ENCODE measurements at regions not wholly inside any gene's neighbourhood (a gene's known extent, or its start where the extent isn't known, plus 50 kb on each side); places are given as distances from the start of the nearest gene placed in this dataset.

DNA sequence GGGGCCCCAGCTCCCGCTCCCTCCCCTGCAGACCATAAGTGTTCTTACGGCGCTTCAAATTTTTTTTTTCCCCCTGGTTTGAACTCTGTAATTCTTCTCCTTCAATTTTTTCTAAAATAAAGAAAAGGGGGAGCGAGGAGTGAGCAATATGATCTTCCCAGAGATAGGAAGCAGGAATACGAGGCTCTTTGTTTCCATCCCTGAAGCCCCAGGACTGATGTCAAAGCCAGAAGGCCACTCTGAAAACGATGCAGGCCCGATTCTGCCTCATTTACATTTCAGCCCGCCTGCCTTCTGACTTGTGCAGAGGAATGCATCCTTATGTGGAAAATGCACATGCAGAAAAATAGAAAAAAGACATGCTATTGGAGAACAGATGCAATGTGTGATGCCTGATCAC lies 401.5 kb upstream of the MKI67 start:
- DNase-seq (ENCODE audit: low read depth, low spot score): no peak

- no peak for DNase-seq (ENCODE audit: low read depth, low spot score)
Measured at GRCh38 chr10:128528167-128528566, 401.9 kb upstream of the MKI67 start.

- no peak for DNase-seq (ENCODE audit: low read depth, low spot score)
Measured at GRCh38 chr10:128528781-128529180, 402.6 kb upstream of the MKI67 start.

DNA sequence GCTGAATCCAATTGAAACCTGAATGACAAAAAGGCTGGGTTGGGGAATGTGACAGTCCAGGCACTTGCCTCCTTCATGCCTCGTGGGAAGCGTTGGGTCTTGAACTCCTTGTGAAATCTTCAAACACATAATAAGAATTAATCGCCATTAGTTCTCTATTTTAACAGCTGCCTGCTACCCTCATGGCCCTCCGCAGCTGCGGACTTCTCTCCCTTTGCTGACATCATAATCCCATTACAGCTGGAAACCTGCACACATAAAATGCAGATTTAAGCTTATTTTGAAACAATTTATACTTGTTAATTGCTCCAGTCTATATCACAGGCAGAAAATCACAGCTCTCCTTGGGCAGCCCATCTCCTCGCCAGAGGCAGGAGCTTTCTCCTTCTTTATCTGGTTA lies 403.0 kb upstream of the MKI67 start:
- DNase-seq (ENCODE audit: low read depth, low spot score): no peak

- no peak for DNase-seq (ENCODE audit: low read depth, low spot score)
Measured at GRCh38 chr10:128530301-128530700, 404.1 kb upstream of the MKI67 start.

DNA sequence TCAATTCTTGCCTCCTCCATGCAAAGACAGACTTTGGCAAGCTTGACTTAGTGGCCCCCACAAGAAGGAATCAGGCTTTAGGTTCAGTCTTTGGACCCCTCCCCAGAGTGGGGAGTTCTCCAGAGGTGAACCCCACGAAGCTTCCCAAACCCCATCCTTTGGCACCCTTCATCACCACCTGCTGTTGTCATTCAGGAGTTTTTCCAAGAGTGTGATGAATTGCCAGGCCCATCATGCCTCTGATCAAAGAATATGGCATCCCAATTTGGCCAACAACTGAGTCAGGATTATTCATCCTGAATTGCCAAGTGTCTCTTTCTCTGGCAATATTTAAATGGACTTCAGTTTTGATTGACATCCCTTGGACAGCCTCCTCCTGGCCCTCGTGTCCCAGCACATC lies 404.7 kb upstream of the MKI67 start:
- DNase-seq (ENCODE audit: low read depth, low spot score): no peak

DNA sequence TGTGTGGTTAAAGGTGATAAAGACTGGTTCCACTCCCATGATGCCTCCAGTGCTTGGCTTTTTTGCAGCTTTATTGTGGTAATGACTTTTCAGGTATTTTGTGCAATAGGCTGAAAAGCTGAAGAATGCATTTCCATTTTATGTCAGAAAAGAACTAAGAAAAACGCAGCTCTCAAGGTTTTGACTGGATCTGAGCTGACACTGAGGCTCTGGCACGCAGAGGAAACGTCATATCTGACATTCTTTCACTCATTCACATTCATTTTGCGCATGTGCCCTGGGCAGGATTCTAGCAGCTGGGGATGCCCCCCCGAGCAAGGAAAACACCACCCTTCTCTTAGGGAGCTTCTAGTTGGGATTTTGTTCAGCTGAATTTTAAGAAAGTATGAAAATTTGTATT lies 408.5 kb upstream of the MKI67 start:
- no peak for DNase-seq (ENCODE audit: low read depth, low spot score)

DNA sequence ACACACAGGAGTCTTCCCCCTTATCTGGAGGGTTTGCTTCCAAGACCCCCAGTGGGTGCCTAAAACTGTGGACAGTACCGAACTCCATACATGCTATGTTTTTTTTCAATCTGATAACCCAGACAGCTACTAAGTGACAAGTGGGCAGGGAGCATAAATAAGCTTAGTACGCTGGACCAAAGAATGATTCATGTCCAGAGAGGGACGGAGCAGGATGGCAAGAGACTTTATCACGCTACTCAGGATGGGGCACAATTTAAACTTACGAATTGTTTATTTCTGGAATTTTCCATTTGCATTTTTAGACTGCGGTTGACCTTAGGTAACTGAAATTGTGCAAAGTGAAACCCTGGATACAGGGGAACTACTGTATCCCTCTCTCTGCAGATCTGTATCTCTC lies 410.0 kb upstream of the MKI67 start:
- no peak for DNase-seq (ENCODE audit: low read depth, low spot score)

- DNase-seq (ENCODE audit: low read depth, low spot score): no peak
Measured at GRCh38 chr10:128537834-128538330, 411.7 kb upstream of the MKI67 start.

GRCh38 chr10:128538671-128539070 lies 412.4 kb upstream of the MKI67 start:
- no peak for DNase-seq (ENCODE audit: low read depth, low spot score)

- no peak for DNase-seq (ENCODE audit: low read depth, low spot score)
Measured at GRCh38 chr10:128539510-128540127, 413.4 kb upstream of the MKI67 start.

- no peak for DNase-seq (ENCODE audit: low read depth, low spot score)
Measured at GRCh38 chr10:128540128-128540762, 414.0 kb upstream of the MKI67 start.

GRCh38 chr10:128540781-128541761 lies 414.8 kb upstream of the MKI67 start:
- DNase-seq (ENCODE audit: low read depth, low spot score): no peak

GRCh38 chr10:128541926-128542475 lies 415.8 kb upstream of the MKI67 start:
- DNase-seq (ENCODE audit: low read depth, low spot score): no peak

DNA sequence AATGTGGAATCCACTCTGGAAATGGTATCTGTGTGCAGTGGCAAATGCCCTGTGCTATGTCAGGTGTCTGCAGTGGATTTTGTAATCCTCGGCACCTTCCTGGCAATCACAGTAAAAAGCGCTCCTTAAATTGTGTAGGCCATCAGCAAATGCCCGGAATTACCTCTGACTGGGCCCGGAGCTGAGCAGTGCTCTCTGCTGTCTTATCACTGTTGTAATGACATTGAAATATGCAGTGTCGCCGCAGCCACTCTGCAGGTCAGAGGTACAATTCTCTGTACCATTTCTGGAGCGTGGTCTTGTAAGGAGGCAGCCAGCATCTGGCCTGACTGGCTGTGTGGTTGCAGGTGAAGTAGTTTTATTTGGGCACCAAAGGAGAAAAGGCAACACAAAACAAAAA lies 416.4 kb upstream of the MKI67 start:
- no peak for DNase-seq (ENCODE audit: low read depth, low spot score)

DNA sequence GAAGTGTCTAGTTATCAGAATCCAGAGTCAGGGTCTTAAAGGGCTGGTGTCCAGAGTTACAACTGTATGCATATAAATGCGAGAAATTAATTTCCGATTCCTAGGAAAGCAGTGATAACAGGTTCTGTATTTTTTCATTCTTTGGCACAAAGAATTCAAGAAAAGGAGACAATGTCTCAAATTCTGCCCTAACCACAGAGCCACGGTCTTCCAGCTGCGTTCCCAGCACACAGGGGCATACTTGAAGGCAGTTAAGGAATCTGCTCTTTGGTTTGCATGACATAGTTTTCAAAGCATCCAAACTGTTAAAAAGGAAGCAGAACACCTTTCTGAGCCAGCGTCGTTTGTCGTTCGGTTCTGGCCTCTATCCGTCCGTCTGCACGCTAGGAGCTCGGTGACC lies 416.9 kb upstream of the MKI67 start:
- no peak for DNase-seq (ENCODE audit: low read depth, low spot score)

DNA sequence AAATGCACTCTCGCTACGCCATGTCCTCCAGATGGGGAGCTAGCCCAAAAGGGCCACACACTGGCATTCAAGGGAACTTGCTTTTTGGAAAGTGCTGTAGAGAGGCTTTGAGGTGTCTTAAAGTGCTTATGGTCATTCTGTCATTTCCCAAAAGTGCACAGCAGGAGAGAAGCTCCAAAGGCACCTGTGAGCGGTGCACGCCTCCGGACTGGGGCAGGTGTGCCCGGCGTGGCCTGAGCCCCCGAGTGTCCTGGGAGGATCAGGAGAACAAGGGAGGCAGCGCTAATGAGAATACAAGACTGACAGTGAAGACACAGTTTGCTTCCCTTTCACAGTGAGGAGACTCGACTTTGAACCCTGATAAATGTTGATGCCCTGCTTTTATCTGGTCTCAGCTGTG lies 419.0 kb upstream of the MKI67 start:
- no peak for DNase-seq (ENCODE audit: low read depth, low spot score)

DNA sequence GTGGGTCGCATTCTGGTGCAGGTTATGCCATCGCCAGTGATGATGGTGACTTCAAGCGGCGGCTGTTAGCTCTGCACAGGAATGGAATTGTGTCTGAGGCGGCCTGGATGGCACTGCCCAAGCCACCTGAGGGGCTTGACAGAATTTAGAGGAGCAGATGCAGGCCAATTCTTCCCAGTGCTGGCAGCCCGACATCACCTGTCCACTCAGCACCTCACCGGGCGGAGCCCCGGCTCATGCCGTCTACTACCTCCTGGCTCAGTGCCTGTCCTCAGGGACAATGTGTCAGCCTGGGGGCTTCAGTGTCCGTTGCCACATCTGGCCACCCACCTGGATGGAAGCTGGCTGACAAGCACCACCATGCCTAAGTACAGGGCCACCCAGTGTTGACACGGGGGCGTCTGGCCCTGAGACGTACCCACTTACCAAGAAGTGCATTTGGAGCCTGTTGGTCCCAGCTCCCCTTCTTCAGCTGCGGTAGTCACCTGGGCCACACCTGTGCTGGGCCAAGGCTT lies 420.5 kb upstream of the MKI67 start:
- no peak for DNase-seq (ENCODE audit: low read depth, low spot score)

DNA sequence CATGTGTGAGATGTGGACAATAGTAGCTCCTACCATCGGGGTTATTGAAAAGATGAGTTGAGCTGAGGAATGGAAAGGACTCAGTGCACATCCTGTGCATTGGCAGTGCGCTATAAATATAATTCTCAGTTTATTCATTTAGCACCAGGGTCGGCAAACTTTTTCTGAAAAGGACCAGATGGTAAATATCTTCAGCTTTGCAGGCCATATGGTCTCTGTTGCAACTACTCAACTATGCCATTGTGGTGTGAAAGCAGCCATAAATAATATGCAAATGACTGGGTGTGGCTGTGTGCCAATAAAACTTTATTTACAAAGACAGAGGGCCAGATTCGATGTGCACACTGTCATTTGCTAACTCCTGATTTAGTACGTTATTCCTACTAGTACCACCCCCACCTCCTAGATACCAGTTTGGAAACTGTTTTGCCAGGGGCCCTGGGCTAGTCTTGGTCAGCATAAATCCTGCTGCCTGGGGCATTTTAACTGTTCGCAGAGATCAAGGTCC lies 422.9 kb upstream of the MKI67 start:
- no peak for DNase-seq (ENCODE audit: low read depth, low spot score)

DNA sequence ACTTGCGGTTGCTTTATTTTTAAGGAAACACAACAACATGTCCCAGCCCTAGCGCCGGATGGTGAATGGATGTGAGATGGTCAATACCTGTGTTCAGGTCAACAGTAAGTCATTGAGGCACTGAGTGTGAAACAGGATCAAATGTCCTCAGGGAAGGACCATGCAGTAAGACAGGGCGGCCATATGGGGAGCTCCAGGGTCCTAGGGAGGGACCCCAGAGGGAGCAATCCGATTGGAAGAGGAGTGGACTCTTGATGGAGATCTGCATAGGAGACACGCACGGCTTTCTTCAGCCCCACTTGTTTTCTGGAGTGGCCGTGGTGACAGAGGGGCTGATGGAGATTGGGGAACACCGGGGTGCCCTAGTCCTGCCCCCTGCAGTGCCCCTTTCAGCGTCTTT lies 423.8 kb upstream of the MKI67 start:
- DNase-seq (ENCODE audit: low read depth, low spot score): no peak

DNA sequence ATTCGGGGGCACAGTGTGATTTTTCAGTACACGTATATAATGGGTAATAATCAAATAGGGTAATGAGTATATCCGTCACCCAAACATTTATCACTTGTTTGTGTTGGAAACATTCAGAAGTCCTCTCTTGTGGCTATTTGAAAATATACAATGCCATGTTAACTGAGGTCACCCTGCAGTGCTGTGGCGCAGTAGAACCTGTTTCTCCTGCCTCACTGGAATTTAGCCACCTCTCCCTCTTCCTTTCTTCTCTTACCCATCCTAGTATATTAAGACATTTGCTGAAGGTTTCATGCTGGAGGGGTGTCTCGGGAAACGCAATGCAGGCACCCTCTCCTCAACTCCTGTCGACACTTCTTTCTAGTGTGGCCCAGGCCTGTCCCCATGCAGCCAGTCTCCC lies 425.3 kb upstream of the MKI67 start:
- DNase-seq (ENCODE audit: low read depth, low spot score): no peak

DNA sequence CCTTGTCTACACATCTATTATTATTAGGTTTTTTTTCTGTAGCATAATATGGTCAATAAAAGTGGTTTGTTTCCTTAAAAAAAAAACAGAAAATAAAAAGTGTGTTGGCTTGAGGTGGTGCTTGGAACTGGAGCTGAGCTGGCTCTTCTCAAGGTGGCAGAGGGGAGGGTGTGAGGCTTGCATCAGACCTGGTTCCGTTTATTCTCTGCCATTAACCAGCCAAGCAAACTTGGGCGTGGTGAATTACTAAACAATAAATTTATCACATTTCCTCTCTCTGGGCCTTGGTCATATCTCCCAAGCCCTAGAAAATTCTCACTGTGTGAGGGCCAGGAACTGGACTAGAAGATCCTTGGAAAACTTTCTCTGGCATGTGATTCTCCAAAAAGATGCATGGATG lies 427.5 kb upstream of the MKI67 start:
- DNase-seq (ENCODE audit: low read depth, low spot score): no peak

Data from activated CD4-positive, CD25-positive, alpha-beta regulatory T cell treated with anti-CD3 and anti-CD28 coated beads, Interleukin-2, amount 50 U/mL, for 16 hours (primary cell).